ENCODE measurements at regions not wholly inside any gene's neighbourhood (a gene's known extent, or its start where the extent isn't known, plus 50 kb on each side); places are given as distances from the start of the nearest gene placed in this dataset.

- Histone ChIP-seq H3K9me3 (no peaks in the 10 kb centered on the region), H3K4me2 (no peak overlapping the region), H3K27ac (no peak overlapping the region), H3K4me1 (no peaks in the 10 kb centered on the region), H3K4me3 (no peak overlapping the region)
- CTCF ChIA-PET: no interaction called here
- no peak for DNase-seq (ENCODE audit: low read depth in 1 of 2, low spot score in 1 of 2)
- no peak for FAIRE-seq
- POLR2A ChIA-PET: no interaction called here
- ATAC-seq: no peak
- TF ChIP-seq RFX5 (IDR thresholded peaks at IDR 0.05) (no peak), RAD21 (conservative IDR thresholded peaks at IDR 0.05 in 1 of 2, IDR thresholded peaks at IDR 0.05 in 1 of 2) (no peak), HOXA7 (CRISPR knock-in tag; IDR thresholded peaks at IDR 0.05) (no peak), EHF (CRISPR knock-in tag; IDR thresholded peaks at IDR 0.05) (no peak)
- WGBS (ENCODE audit: missing lambda C conversion rate): 72% methylated on average over 8 of the region's 8 CpGs
Observed at GRCh38 chr4:160825644-160826338, 1338.0 kb downstream of the FSTL5 start.

GRCh38 chr4:160826339-160826679 lies 1337.5 kb downstream of the FSTL5 start:
- ATAC-seq (no peak), FAIRE-seq (no peak), DNase-seq (ENCODE audit: low read depth in 1 of 2, low spot score in 1 of 2) (no peak)
- H3K4me2 ChIP-seq: no peak overlapping the region
- no peaks in the 10 kb centered on the region for H3K4me1 ChIP-seq
- CTCF ChIA-PET: no interaction called here
- no peak overlapping the region for H3K4me3 ChIP-seq
- WGBS (ENCODE audit: missing lambda C conversion rate): 73% methylated on average over 10 of the region's 10 CpGs
- POLR2A ChIA-PET: no interaction called here
- H3K27ac ChIP-seq: no peak overlapping the region
- TF ChIP-seq ZNF302 (CRISPR knock-in tag; IDR thresholded peaks at IDR 0.05): no peak
- TF ChIP-seq SMC3 (IDR thresholded peaks at IDR 0.05): no peak
- TF ChIP-seq POLR2AphosphoS2 (conservative IDR thresholded peaks at IDR 0.05; ENCODE audit: low read length): no peak
- no peak for TF ChIP-seq CEBPB (IDR thresholded peaks at IDR 0.05)
- no peak for TF ChIP-seq RAD21 (conservative IDR thresholded peaks at IDR 0.05 in 1 of 2, IDR thresholded peaks at IDR 0.05 in 1 of 2)
- TF ChIP-seq, protein P1, sequence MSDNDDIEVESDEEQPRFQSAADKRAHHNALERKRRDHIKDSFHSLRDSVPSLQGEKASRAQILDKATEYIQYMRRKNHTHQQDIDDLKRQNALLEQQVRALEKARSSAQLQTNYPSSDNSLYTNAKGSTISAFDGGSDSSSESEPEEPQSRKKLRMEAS (IDR thresholded peaks at IDR 0.05): no peak
- no peak for TF ChIP-seq KDM5A (IDR thresholded peaks at IDR 0.05)
- TF ChIP-seq PHF8 (IDR thresholded peaks at IDR 0.05; ENCODE audit: borderline replicate concordance, low read depth): no peak
- TF ChIP-seq FOSL2 (IDR thresholded peaks at IDR 0.05): no peak
- TF ChIP-seq FOSL2 (CRISPR knock-in tag; IDR thresholded peaks at IDR 0.05): no peak
- TF ChIP-seq BHLHE40 (IDR thresholded peaks at IDR 0.05; ENCODE audit: low read depth, low read length): no peak
- no peak for TF ChIP-seq FOSB (CRISPR knock-in tag; IDR thresholded peaks at IDR 0.05)
- no peak for TF ChIP-seq HOXB5 (CRISPR knock-in tag; IDR thresholded peaks at IDR 0.05)
- no peak for TF ChIP-seq ZSCAN20 (CRISPR knock-in tag; IDR thresholded peaks at IDR 0.05)
- TF ChIP-seq RARB (CRISPR knock-in tag; IDR thresholded peaks at IDR 0.05): no peak
- no peak for TF ChIP-seq MAFK (IDR thresholded peaks at IDR 0.05; ENCODE audit: partially characterized antibody)
- TF ChIP-seq, protein P2, sequence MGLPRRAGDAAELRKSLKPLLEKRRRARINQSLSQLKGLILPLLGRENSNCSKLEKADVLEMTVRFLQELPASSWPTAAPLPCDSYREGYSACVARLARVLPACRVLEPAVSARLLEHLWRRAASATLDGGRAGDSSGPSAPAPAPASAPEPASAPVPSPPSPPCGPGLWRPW (IDR thresholded peaks at IDR 0.05): no peak
- H3K9me3 ChIP-seq: no peaks in the 10 kb centered on the region

DNA sequence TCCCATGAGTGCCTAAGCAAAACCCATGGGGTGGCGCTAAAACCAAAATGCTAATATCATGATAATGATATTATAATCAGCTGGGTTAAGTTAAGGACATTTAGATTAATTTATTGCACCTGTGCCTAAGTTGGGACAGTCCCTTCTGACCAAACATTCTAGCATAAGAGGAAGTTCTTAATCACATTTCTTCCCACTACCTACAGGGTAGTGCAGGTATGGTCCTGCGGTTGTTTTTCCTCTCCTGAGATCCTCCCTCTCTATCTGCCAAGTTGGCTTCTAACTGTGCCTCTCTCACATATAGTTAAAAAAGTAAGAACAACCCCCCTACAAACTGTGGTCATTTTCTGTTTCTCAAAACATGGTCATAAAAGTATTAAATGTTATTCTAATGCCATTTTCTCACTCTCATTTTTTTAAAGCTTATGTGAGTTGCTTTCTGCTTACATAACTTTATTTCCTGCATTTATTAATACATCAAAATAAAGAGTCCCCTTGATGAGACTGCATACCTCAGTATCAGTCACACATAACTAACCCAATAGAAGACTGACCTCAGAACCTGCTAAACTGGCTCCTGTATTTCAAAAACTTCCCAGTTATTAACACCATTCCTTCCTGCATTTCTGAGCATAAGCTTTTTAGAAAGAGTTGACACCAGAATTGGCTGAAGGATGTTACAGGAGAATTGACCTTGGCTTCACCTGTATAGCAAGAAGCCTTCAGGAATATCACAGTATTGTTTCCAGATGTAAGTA lies 1332.5 kb downstream of the FSTL5 start:
- WGBS (ENCODE audit: missing lambda C conversion rate): 77% methylated on average over 2 of the region's 2 CpGs
- H3K4me2 ChIP-seq: no peak overlapping the region
- no peak overlapping the region for H3K4me3 ChIP-seq
- POLR2A ChIA-PET: no interaction called here
- DNase-seq (ENCODE audit: low read depth in 1 of 2, low spot score in 1 of 2) (no peak), FAIRE-seq (no peak), ATAC-seq (no peak)
- TF ChIP-seq, protein P3, sequence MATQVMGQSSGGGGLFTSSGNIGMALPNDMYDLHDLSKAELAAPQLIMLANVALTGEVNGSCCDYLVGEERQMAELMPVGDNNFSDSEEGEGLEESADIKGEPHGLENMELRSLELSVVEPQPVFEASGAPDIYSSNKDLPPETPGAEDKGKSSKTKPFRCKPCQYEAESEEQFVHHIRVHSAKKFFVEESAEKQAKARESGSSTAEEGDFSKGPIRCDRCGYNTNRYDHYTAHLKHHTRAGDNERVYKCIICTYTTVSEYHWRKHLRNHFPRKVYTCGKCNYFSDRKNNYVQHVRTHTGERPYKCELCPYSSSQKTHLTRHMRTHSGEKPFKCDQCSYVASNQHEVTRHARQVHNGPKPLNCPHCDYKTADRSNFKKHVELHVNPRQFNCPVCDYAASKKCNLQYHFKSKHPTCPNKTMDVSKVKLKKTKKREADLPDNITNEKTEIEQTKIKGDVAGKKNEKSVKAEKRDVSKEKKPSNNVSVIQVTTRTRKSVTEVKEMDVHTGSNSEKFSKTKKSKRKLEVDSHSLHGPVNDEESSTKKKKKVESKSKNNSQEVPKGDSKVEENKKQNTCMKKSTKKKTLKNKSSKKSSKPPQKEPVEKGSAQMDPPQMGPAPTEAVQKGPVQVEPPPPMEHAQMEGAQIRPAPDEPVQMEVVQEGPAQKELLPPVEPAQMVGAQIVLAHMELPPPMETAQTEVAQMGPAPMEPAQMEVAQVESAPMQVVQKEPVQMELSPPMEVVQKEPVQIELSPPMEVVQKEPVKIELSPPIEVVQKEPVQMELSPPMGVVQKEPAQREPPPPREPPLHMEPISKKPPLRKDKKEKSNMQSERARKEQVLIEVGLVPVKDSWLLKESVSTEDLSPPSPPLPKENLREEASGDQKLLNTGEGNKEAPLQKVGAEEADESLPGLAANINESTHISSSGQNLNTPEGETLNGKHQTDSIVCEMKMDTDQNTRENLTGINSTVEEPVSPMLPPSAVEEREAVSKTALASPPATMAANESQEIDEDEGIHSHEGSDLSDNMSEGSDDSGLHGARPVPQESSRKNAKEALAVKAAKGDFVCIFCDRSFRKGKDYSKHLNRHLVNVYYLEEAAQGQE (IDR thresholded peaks at IDR 0.05): no peak
- TF ChIP-seq TFCP2L1 (CRISPR knock-in tag; IDR thresholded peaks at IDR 0.05): no peak
- no peak for TF ChIP-seq ZC3H11A (IDR thresholded peaks at IDR 0.05)
- H3K4me1 ChIP-seq: no peaks in the 10 kb centered on the region
- H3K27ac ChIP-seq: no peak overlapping the region
- CTCF ChIA-PET: no interaction called here
- H3K9me3 ChIP-seq: no peaks in the 10 kb centered on the region
